Astrocyte (in vitro differentiated cells and primary cell): ENCODE measurements at regions not wholly inside any gene's neighbourhood (a gene's known extent, or its start where the extent isn't known, plus 50 kb on each side); places are given as distances from the start of the nearest gene placed in this dataset.

Experiments
- DNase-seq: peaks from one replicate; pipeline ENCODE4 v3.0.0-alpha.2; 2010; ENCODE audit warnings: low read depth
- FAIRE-seq: peaks from 2 replicates; lab custom pipeline; 2011; peaks lifted over from hg19 to GRCh38; lab: Jason Lieb, UNC
- H2AFZ ChIP-seq: 2 replicates; pipeline ENCODE4 v1.6.0; 2012; ENCODE audit warnings: low read depth, low read length, inconsistent platforms
- H3K27ac ChIP-seq: 2 replicates; pipeline ENCODE4 v1.5.1; 2011; ENCODE audit warnings: low read depth, low read length, inconsistent platforms
- H3K27me3 ChIP-seq: 2 replicates; pipeline ENCODE4 v1.6.0; 2011; ENCODE audit warnings: low read length, inconsistent platforms; ENCODE audit not compliant: insufficient read depth
- H3K36me3 ChIP-seq: 2 replicates; pipeline ENCODE4 v1.5.1; 2011; ENCODE audit warnings: low read length, inconsistent platforms; ENCODE audit not compliant: insufficient read depth
- H3K4me1 ChIP-seq: 2 replicates; pipeline ENCODE4 v1.5.1; 2011; ENCODE audit warnings: low read length, inconsistent platforms; ENCODE audit not compliant: insufficient read depth
- H3K4me2 ChIP-seq: 2 replicates; pipeline ENCODE4 v1.6.0; 2012; ENCODE audit warnings: low read length, inconsistent platforms
- H3K4me3 ChIP-seq: 2 replicates; pipeline ENCODE4 v1.5.1; 2011; ENCODE audit warnings: low read depth, mild to moderate bottlenecking, low read length, inconsistent platforms; ENCODE audit not compliant: insufficient read depth
- H3K79me2 ChIP-seq: 2 replicates; pipeline ENCODE4 v1.6.0; 2012; ENCODE audit warnings: mild to moderate bottlenecking, low read length, inconsistent platforms; ENCODE audit not compliant: insufficient read depth
- H3K9ac ChIP-seq: 2 replicates; pipeline ENCODE4 v1.6.0; 2012; ENCODE audit warnings: mild to moderate bottlenecking, low read length, inconsistent platforms
- H3K9me3 ChIP-seq: 2 replicates; pipeline ENCODE4 v1.5.1; 2012; ENCODE audit warnings: low read depth, mild to moderate bottlenecking, low read length, inconsistent platforms; ENCODE audit not compliant: insufficient read depth
- H4K20me1 ChIP-seq: 2 replicates; pipeline ENCODE4 v1.6.0; 2012; ENCODE audit warnings: low read length, inconsistent platforms; ENCODE audit not compliant: insufficient read depth
- H3K27ac Mint-ChIP-seq: one replicate; pipeline ENCODE4 v1.8.0; 2021; ENCODE audit warnings: mild to moderate bottlenecking, mixed read lengths; ENCODE audit not compliant: unreplicated experiment
- H3K27me3 Mint-ChIP-seq: one replicate; pipeline ENCODE4 v1.8.0; 2021; ENCODE audit warnings: low read depth, mixed read lengths; ENCODE audit not compliant: unreplicated experiment
- H3K36me3 Mint-ChIP-seq: one replicate; pipeline ENCODE4 v1.8.0; 2021; ENCODE audit warnings: low read depth, mixed read lengths; ENCODE audit not compliant: unreplicated experiment
- H3K4me1 Mint-ChIP-seq: one replicate; pipeline ENCODE4 v1.8.0; 2021; ENCODE audit warnings: low read depth, mixed read lengths; ENCODE audit not compliant: unreplicated experiment
- H3K4me3 Mint-ChIP-seq: one replicate; pipeline ENCODE4 v1.8.0; 2021; ENCODE audit warnings: mild to moderate bottlenecking, moderate library complexity, mixed read lengths; ENCODE audit not compliant: unreplicated experiment
- H3K9me3 Mint-ChIP-seq: one replicate; pipeline ENCODE4 v1.8.0; 2021; ENCODE audit warnings: mild to moderate bottlenecking, mixed read lengths; ENCODE audit not compliant: unreplicated experiment
- EZH2 ChIP-seq: IDR thresholded peaks from 2 replicates; pipeline ENCODE4 v1.6.1; 2012; ENCODE audit warnings: mild to moderate bottlenecking, low read length, inconsistent platforms; ENCODE audit not compliant: insufficient read depth
- TF ChIP-seq, protein P1 (sequence below): IDR thresholded peaks from 2 replicates; pipeline ENCODE4 v1.5.1; 2011; ENCODE audit warnings: low read depth, mild to moderate bottlenecking, inconsistent platforms, low read length, moderate library complexity; ENCODE audit not compliant: insufficient read depth

GRCh38 chr4:87716371-87717265 is 66.5 kb downstream of the DMP1 start:
- Histone ChIP-seq H3K4me2 (peak overlapping the region; percentile 31), H3K36me3 (no peaks in the 10 kb centered on the region), H3K4me3 (no peak overlapping the region), H3K4me1 (no peaks in the 10 kb centered on the region), H3K9me3 (no peaks in the 10 kb centered on the region), H3K79me2 (no peaks in the 10 kb centered on the region), H2AFZ (no peak overlapping the region), H3K9ac (no peak overlapping the region), H4K20me1 (no peaks in the 10 kb centered on the region), H3K27me3 (no peaks in the 10 kb centered on the region), H3K27ac (no peak overlapping the region)
- Mint-ChIP-seq H3K9me3 (peaks cover 3% of the 10 kb centered on the region), H3K36me3 (no peaks in the 10 kb centered on the region), H3K27ac (no peak overlapping the region), H3K27me3 (no peaks in the 10 kb centered on the region), H3K4me1 (peaks cover 14% of the 10 kb centered on the region), H3K4me3 (no peak overlapping the region)
- TF ChIP-seq, protein P1, sequence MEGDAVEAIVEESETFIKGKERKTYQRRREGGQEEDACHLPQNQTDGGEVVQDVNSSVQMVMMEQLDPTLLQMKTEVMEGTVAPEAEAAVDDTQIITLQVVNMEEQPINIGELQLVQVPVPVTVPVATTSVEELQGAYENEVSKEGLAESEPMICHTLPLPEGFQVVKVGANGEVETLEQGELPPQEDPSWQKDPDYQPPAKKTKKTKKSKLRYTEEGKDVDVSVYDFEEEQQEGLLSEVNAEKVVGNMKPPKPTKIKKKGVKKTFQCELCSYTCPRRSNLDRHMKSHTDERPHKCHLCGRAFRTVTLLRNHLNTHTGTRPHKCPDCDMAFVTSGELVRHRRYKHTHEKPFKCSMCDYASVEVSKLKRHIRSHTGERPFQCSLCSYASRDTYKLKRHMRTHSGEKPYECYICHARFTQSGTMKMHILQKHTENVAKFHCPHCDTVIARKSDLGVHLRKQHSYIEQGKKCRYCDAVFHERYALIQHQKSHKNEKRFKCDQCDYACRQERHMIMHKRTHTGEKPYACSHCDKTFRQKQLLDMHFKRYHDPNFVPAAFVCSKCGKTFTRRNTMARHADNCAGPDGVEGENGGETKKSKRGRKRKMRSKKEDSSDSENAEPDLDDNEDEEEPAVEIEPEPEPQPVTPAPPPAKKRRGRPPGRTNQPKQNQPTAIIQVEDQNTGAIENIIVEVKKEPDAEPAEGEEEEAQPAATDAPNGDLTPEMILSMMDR, result no peak
- no peak for TF ChIP-seq EZH2
- FAIRE-seq, result no peak
- no peak for DNase-seq

GRCh38 chr4:87717276-87718031 is 67.4 kb downstream of the DMP1 start:
- Histone ChIP-seq H3K4me1 (no peaks in the 10 kb centered on the region), H3K9me3 (no peaks in the 10 kb centered on the region), H4K20me1 (no peaks in the 10 kb centered on the region), H3K79me2 (no peaks in the 10 kb centered on the region), H2AFZ (no peak overlapping the region), H3K36me3 (no peaks in the 10 kb centered on the region), H3K4me3 (no peak overlapping the region), H3K27ac (no peak overlapping the region), H3K9ac (no peak overlapping the region), H3K27me3 (no peaks in the 10 kb centered on the region), H3K4me2 (peak overlapping the region; percentile 31)
- no peak overlapping the region for H3K4me3 Mint-ChIP-seq
- H3K27me3 Mint-ChIP-seq, result no peaks in the 10 kb centered on the region
- H3K4me1 Mint-ChIP-seq, result peaks cover 14% of the 10 kb centered on the region
- FAIRE-seq, result no peak
- no peak overlapping the region for H3K27ac Mint-ChIP-seq
- H3K36me3 Mint-ChIP-seq, result no peaks in the 10 kb centered on the region
- no peaks in the 10 kb centered on the region for H3K9me3 Mint-ChIP-seq
- DNase-seq, result no peak
- no peak for TF ChIP-seq EZH2
- TF ChIP-seq, protein P1, result no peak
